Smooth muscle cell (in vitro differentiated cells): ENCODE measurements at regions not wholly inside any gene's neighbourhood (a gene's known extent, or its start where the extent isn't known, plus 50 kb on each side); places are given as distances from the start of the nearest gene placed in this dataset.

ENCODE experiments used
- DNase-seq: peaks from one replicate; lab custom pipeline; 2025; ENCODE audit not compliant: unreplicated experiment; lab: John Stamatoyannopoulos, UW
- H2AFZ ChIP-seq: fragments of 200-600 bp; sonication (generic); 2 replicates; pipeline ENCODE4 v1.6.0; 2016; ENCODE audit warnings: antibody characterized with exemption, low read depth, mild to moderate bottlenecking
- H3F3A ChIP-seq: fragments of 200-600 bp; sonication (generic); 2 replicates; pipeline ENCODE4 v1.6.0; 2017; ENCODE audit warnings: antibody characterized with exemption, low read depth
- H3K27ac ChIP-seq: fragments of 200-600 bp; sonication (generic); 2 replicates; pipeline ENCODE4 v1.5.1; 2016; ENCODE audit warnings: low read depth, mild to moderate bottlenecking
- H3K27me3 ChIP-seq: fragments of 200-600 bp; sonication (generic); 2 replicates; pipeline ENCODE4 v1.6.1; 2016; ENCODE audit warnings: low read depth, mild to moderate bottlenecking
- H3K36me3 ChIP-seq: fragments of 200-600 bp; sonication (generic); 2 replicates; pipeline ENCODE4 v1.5.1; 2016; ENCODE audit warnings: low read depth
- H3K4me1 ChIP-seq: fragments of 200-600 bp; sonication (generic); 2 replicates; pipeline ENCODE4 v1.5.1; 2016; ENCODE audit warnings: low read depth
- H3K4me2 ChIP-seq: fragments of 200-600 bp; sonication (generic); 2 replicates; pipeline ENCODE4 v1.6.0; 2016; ENCODE audit warnings: mild to moderate bottlenecking
- H3K4me3 ChIP-seq: fragments of 200-600 bp; sonication (generic); 2 replicates; pipeline ENCODE4 v1.5.1; 2016; ENCODE audit warnings: mild to moderate bottlenecking
- H3K79me2 ChIP-seq: fragments of 200-600 bp; sonication (generic); 2 replicates; pipeline ENCODE4 v1.6.0; 2016; ENCODE audit warnings: low read depth, mild to moderate bottlenecking
- H3K9ac ChIP-seq: fragments of 200-600 bp; sonication (generic); 2 replicates; pipeline ENCODE4 v1.6.0; 2016; ENCODE audit warnings: low read depth
- H3K9me3 ChIP-seq: fragments of 200-600 bp; sonication (generic); replicated peaks from 2 replicates; pipeline ENCODE4 v1.5.1; 2016; ENCODE audit warnings: low read depth
- H4K20me1 ChIP-seq: fragments of 200-600 bp; sonication (generic); 2 replicates; pipeline ENCODE4 v1.6.0; 2016; ENCODE audit warnings: low read depth
- WGBS: methylation state at CpG from one replicate; pipeline ENCODE4 v1.1.7; 2016; ENCODE audit warnings: low lambda C conversion rate; 5-methylcytosine and 5-hydroxymethylcytosine counted together
- TF ChIP-seq, protein P1 (sequence below): fragments of 200-600 bp; sonication (generic); IDR thresholded peaks from 2 replicates; pipeline ENCODE4 v1.5.1; 2017; ENCODE audit warnings: borderline replicate concordance, mild to moderate bottlenecking, antibody characterized with exemption; ENCODE audit not compliant: insufficient read depth, poor library complexity, severe bottlenecking

GRCh38 chr6:113765909-113766308 lies 91.2 kb upstream of the MARCKS start:
- TF ChIP-seq, protein P1, sequence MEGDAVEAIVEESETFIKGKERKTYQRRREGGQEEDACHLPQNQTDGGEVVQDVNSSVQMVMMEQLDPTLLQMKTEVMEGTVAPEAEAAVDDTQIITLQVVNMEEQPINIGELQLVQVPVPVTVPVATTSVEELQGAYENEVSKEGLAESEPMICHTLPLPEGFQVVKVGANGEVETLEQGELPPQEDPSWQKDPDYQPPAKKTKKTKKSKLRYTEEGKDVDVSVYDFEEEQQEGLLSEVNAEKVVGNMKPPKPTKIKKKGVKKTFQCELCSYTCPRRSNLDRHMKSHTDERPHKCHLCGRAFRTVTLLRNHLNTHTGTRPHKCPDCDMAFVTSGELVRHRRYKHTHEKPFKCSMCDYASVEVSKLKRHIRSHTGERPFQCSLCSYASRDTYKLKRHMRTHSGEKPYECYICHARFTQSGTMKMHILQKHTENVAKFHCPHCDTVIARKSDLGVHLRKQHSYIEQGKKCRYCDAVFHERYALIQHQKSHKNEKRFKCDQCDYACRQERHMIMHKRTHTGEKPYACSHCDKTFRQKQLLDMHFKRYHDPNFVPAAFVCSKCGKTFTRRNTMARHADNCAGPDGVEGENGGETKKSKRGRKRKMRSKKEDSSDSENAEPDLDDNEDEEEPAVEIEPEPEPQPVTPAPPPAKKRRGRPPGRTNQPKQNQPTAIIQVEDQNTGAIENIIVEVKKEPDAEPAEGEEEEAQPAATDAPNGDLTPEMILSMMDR, result no peak
- Histone ChIP-seq H3K9me3 (no peaks in the 10 kb centered on the region), H3K79me2 (no peaks in the 10 kb centered on the region), H3K4me1 (no peaks in the 10 kb centered on the region), H3K4me3 (no peak overlapping the region), H4K20me1 (no peaks in the 10 kb centered on the region), H3K4me2 (no peak overlapping the region), H3K9ac (no peak overlapping the region), H3K36me3 (no peaks in the 10 kb centered on the region), H3F3A (no peaks in the 10 kb centered on the region), H3K27me3 (no peaks in the 10 kb centered on the region), H2AFZ (no peak overlapping the region), H3K27ac (no peak overlapping the region)
- DNase-seq, result no peak
- WGBS, result 94% methylated on average over 1 of the region's 1 CpG

- Histone ChIP-seq H3K9ac (no peak overlapping the region), H3F3A (no peaks in the 10 kb centered on the region), H3K36me3 (no peaks in the 10 kb centered on the region), H3K27me3 (no peaks in the 10 kb centered on the region), H3K79me2 (no peaks in the 10 kb centered on the region), H2AFZ (no peak overlapping the region), H3K4me2 (no peak overlapping the region), H4K20me1 (no peaks in the 10 kb centered on the region), H3K9me3 (no peaks in the 10 kb centered on the region), H3K4me3 (no peak overlapping the region), H3K27ac (no peak overlapping the region), H3K4me1 (no peaks in the 10 kb centered on the region)
- DNase-seq, result no peak
- TF ChIP-seq, protein P1, result no peak
- WGBS, result 83% methylated on average over 3 of the region's 3 CpGs
Measured at GRCh38 chr6:113767985-113768384, 89.2 kb upstream of the MARCKS start.

- no peaks in the 10 kb centered on the region for H3K79me2 ChIP-seq
- H3K4me2 ChIP-seq, result no peak overlapping the region
- H3K27me3 ChIP-seq, result no peaks in the 10 kb centered on the region
- H4K20me1 ChIP-seq, result no peaks in the 10 kb centered on the region
- no peak overlapping the region for H2AFZ ChIP-seq
- no peak for DNase-seq
- no peak overlapping the region for H3K27ac ChIP-seq
- TF ChIP-seq, protein P1, result no peak
- H3F3A ChIP-seq, result no peaks in the 10 kb centered on the region
- WGBS, result 96% methylated on average over 1 of the region's 1 CpG
- H3K4me1 ChIP-seq, result peaks cover 11% of the 10 kb centered on the region
- H3K36me3 ChIP-seq, result no peaks in the 10 kb centered on the region
- no peak overlapping the region for H3K4me3 ChIP-seq
- H3K9ac ChIP-seq, result no peak overlapping the region
- H3K9me3 ChIP-seq, result no peaks in the 10 kb centered on the region
Measured at GRCh38 chr6:113772961-113773360, 84.2 kb upstream of the MARCKS start.

DNA sequence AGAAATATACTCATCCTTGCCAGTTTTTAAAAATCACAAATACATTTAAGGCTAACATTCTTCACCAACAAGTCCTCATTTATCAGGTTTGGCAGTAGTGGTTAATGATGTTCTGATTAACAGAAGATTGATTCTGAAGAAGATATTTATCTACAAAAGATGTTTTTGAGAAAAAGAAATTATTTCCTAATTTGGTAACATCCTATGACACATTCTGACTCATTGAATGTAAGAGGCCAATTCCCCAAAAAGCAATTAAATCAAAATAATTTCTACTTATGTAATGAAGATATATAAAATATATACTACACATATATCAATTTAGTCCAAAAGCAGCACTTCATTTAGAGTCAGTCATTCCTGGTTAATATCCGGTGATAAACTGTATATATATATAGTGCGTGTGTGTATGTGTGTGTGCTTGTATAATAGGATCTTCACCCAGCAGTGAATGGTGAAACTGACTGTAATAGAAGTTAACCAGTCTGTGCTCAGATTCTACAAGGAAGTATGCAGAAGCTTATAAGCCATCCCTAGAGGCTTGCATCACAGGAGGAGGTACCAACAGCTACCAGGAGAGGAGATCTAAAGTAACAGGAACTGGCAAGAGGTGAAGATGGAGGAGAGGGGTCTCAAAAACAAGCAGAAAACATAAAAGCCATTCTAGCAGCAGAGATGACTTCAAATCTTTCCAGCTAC lies 82.9 kb upstream of the MARCKS start:
- Histone ChIP-seq H3K36me3 (no peaks in the 10 kb centered on the region), H3K27me3 (no peaks in the 10 kb centered on the region), H3K27ac (no peak overlapping the region), H3K4me3 (no peak overlapping the region), H3F3A (no peaks in the 10 kb centered on the region), H3K79me2 (no peaks in the 10 kb centered on the region), H2AFZ (no peak overlapping the region), H3K9ac (no peak overlapping the region), H3K4me1 (peaks cover 11% of the 10 kb centered on the region), H4K20me1 (no peaks in the 10 kb centered on the region), H3K4me2 (no peak overlapping the region), H3K9me3 (no peaks in the 10 kb centered on the region)
- WGBS, result 83% methylated on average over 2 of the region's 2 CpGs
- no peak for DNase-seq
- TF ChIP-seq, protein P1, result no peak
